NCI-H82 (cell line): ENCODE measurements at regions not wholly inside any gene's neighbourhood (a gene's known extent, or its start where the extent isn't known, plus 50 kb on each side); places are given as distances from the start of the nearest gene placed in this dataset.
"Not testable (repeated sequence)": the region's sequence is repeated elsewhere in the genome, so short reads cannot be mapped to it uniquely, and the experiment has no call there.

ENCODE experiments used
- DNase-seq: peaks from one replicate; lab custom pipeline; 2025; lab: John Stamatoyannopoulos, UW

- no peak for DNase-seq
Measured at GRCh38 chr18:64854112-64854511, 705.2 kb upstream of the LINC00305 start.

DNA sequence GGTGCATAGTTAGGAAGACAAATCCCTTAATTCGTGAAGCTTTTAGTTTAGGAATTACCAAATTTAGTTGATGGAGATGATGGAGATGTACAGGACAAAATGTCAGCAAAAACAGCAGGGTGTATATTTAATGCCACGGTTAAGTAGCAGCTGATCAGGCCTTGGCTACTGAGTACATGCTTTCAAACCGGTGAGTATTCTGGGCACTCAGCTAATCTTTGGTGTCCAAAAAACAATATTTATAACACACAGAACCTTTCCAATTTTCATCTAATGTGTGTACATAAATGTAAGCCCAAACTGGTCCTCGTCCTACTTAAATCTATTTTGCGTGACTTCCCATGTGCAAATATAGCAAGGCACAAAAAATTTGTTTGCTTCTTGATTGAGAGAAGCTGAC is 703.4 kb upstream of the LINC00305 start:
- no peak for DNase-seq

DNA sequence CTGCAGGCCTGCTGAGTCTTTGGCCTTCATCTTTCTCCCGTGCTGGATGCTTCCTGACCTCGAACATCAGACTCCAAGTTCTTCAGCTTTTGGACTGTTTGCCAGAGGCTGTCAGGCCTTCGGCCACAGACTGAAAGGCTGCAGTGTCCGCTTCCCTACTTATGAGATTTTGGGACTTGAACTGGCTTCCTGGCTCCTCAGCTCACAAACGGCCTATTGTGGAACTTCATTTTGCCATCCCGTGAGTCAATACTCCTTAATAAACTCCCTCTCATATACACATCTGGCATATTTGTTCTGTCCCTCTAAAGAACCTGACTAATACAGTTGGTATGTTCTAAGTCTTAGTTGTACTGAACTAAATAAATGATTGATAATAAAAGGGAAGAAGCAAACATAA is 702.8 kb upstream of the LINC00305 start:
- DNase-seq = no peak

DNA sequence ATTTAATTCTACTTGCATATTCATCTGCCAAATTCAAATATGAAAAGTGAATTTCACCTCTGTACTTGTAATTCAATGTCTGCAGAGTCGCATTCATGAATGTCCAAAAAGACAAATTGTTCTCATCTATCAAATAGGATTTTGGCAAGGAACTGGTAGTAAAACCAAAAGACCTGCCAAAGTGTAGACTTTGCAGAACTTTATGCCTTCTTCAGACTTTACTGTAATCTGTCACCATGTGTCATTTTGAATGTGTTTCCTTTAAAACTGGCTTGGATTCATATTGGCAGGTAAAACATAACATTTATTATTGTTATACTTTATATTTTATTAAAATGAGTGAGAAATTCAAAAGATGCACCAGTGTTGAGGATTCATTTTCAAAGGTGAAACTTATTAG is 701.9 kb upstream of the LINC00305 start:
- no peak for DNase-seq

- DNase-seq = no peak
Measured at GRCh38 chr18:64840911-64841701, 692.2 kb upstream of the LINC00305 start.

- DNase-seq = no peak
Measured at GRCh38 chr18:64810354-64810753, 661.5 kb upstream of the LINC00305 start.

GRCh38 chr18:64809801-64810200 is 660.9 kb upstream of the LINC00305 start:
- no peak for DNase-seq

- no peak for DNase-seq
Measured at GRCh38 chr18:64807560-64807959, 658.7 kb upstream of the LINC00305 start.

DNA sequence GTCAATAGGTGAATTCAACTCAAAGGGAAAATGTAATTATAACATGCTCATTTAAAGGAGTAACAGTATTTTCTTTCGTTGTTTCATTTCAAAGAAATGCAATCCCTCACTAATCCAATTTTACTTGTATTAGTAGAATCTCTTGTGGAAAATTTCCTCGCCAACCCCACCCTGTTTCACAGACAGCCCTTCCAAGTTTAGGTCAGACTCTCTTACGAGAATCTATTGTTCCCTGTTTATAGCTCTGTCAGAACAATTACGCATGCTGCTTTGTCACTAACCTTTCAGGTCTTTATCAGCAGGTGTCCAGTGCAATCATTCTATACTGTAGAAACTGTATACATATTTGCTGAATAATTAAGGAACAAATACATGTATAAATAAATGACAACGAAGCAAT is 657.8 kb upstream of the LINC00305 start:
- no peak for DNase-seq

DNA sequence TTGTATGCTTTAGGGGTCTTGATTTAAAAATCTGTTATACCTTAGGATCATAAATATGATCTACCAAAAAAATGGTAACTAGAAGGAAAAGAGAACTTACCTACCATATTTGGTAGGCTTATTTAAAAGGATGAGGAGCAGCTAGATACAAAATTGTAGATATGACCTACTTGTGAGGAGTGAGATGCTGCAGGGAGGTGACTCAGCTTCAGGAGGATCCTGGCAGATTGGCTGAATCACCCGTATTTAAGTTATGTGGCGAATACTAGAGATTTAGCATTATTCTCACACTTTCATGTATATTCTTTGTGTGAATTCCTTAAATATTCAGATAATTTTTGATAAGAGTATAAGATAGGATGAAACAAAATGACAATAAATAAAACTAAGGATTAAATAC is 657.3 kb upstream of the LINC00305 start:
- no peak for DNase-seq

DNA sequence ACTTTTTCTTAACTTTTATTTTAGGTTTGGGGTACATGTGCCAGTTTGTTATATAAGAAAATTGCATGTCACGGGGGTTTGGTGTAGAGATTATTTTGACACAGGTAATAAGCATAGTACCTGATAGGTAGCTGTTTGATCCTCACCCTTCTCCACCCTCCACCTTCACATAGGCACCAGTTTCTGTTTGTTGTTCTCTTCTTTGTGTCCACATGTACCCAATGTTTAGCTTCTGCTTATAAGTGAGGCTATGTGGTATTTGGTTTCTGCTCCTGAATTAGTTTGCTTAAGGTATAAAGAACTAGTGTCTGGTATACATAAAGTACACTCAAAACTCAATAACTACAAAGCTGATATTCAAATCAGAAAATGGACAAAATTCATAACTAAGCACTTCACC is 654.6 kb upstream of the LINC00305 start:
- no peak for DNase-seq

- DNase-seq = no peak
Measured at GRCh38 chr18:64800151-64800550, 651.3 kb upstream of the LINC00305 start.

- no peak for DNase-seq
Measured at GRCh38 chr18:64799376-64799775, 650.5 kb upstream of the LINC00305 start.

GRCh38 chr18:64791236-64791635 is 642.3 kb upstream of the LINC00305 start:
- DNase-seq = no peak

GRCh38 chr18:64785686-64786085 is 636.8 kb upstream of the LINC00305 start:
- no peak for DNase-seq

- DNase-seq = no peak
Measured at GRCh38 chr18:64777556-64777955, 628.7 kb upstream of the LINC00305 start.

GRCh38 chr18:64765908-64766307 is 617.0 kb upstream of the LINC00305 start:
- no peak for DNase-seq

GRCh38 chr18:64752707-64753106 is 603.8 kb upstream of the LINC00305 start:
- no peak for DNase-seq

- DNase-seq = no peak
Measured at GRCh38 chr18:64749884-64750283, 601.0 kb upstream of the LINC00305 start.

GRCh38 chr18:64747803-64748202 is 598.9 kb upstream of the LINC00305 start:
- no peak for DNase-seq

- no peak for DNase-seq
Measured at GRCh38 chr18:64742898-64743297, 594.0 kb upstream of the LINC00305 start.

DNA sequence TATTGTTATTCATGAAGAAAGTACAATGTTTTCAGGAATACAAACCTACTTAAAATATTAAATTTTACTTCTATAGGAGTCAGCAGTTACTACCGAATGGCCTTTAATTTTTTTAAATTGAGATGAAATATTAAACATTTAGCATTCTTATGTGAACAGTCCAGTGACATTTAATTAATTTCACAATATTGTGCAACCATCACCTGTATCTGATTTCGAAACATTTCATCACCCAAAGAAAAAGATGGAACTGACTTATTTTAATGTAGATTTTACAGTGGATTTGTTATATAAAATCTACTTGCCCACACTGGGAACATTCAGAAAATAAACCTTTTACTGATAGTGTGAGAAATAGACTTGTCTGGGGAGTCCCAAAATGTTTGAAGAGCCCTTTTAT is 585.2 kb upstream of the LINC00305 start:
- no peak for DNase-seq

DNA sequence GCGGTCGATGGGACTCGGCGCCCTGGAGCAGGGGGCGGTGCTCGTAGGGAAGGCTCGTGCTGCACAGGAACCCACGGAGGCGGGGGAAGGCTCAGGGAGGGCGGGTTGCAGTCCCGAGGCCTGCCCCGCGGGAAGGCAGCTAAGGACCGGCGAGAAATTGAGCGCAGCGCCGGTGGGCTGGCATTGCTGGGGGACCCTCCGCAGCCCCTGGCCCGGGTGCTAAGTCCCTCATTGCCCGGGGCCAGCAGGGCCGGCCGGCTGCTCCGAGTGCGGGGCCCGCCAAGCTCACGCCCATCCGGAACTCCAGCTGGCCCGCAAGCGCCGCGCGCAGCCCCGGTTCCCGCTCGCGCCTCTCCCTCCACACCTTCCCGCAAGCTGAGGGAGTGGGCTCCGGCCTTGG is 576.8 kb upstream of the LINC00305 start:
- not testable (repeated sequence) for DNase-seq

DNA sequence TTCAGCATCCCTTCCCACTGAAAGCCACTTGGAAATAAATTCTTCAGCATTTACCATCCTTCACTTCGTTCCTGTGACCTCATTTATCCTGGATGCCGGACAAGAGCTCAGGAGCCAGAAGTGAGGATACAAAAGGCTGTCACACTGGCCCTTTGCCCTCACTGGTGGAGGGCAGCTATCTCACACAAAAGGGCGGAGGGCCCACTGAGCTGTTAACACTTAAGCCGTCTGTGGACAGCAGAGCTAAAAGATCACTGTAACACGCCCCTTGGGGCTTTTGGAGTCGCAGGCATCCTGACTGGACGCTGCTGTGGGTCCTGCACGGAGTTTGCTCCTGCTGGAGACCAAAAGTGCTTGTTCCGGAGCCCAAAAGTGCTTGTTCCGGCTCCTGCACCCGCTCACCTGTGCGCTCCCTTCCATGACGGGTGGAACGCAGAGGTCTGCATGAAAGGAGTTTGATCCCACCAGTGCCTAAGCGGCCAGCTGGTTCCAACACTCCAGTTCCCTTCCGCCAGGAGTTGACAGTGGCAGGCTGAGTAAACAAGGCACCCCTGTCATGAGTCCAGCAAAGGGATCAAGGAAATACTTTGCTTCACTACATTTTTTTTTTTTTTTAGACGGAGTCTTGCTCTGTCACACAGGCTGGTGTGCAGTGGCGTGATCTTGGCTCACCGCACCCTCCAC is 572.0 kb upstream of the LINC00305 start:
- DNase-seq = peak; percentile 15
